Kidney glomerular epithelial cell (primary cell): ENCODE measurements at regions not wholly inside any gene's neighbourhood (a gene's known extent, or its start where the extent isn't known, plus 50 kb on each side); places are given as distances from the start of the nearest gene placed in this dataset.
"Not testable (repeated sequence)": the region's sequence is repeated elsewhere in the genome, so short reads cannot be mapped to it uniquely, and the experiment has no call there.

ENCODE experiments used
- DNase-seq: peaks from one replicate; lab custom pipeline; 2025; lab: John Stamatoyannopoulos, UW

GRCh38 chr7:84941936-84942335 is 244.9 kb downstream of the SEMA3D start:
- DNase-seq: no peak

GRCh38 chr7:84941291-84941690 is 245.6 kb downstream of the SEMA3D start:
- DNase-seq: no peak

GRCh38 chr7:84939888-84940287 is 247.0 kb downstream of the SEMA3D start:
- no peak for DNase-seq

GRCh38 chr7:84939442-84939841 is 247.4 kb downstream of the SEMA3D start:
- no peak for DNase-seq

- no peak for DNase-seq
These were observed 262.5 kb downstream of the SEMA3D start for GRCh38 chr7:84924353-84924752.

- no peak for DNase-seq
These were observed 263.5 kb downstream of the SEMA3D start for GRCh38 chr7:84923348-84923747.

- DNase-seq: no peak
These were observed 265.7 kb downstream of the SEMA3D start for GRCh38 chr7:84921154-84921553.

- not testable (repeated sequence) for DNase-seq
These were observed 269.9 kb downstream of the SEMA3D start for GRCh38 chr7:84916973-84917372.

GRCh38 chr7:84916161-84916560 is 270.7 kb downstream of the SEMA3D start:
- no peak for DNase-seq

GRCh38 chr7:84914598-84914997 is 272.3 kb downstream of the SEMA3D start:
- DNase-seq: no peak

GRCh38 chr7:84913731-84914130 is 273.1 kb downstream of the SEMA3D start:
- no peak for DNase-seq

- no peak for DNase-seq
These were observed 273.7 kb downstream of the SEMA3D start for GRCh38 chr7:84912993-84913635.

GRCh38 chr7:84912537-84912936 is 274.3 kb downstream of the SEMA3D start:
- DNase-seq: no peak

GRCh38 chr7:84912018-84912417 is 274.8 kb downstream of the SEMA3D start:
- no peak for DNase-seq

- DNase-seq: no peak
These were observed 275.8 kb downstream of the SEMA3D start for GRCh38 chr7:84911077-84911476.

- DNase-seq: not testable (repeated sequence)
These were observed 276.5 kb downstream of the SEMA3D start for GRCh38 chr7:84910322-84910721.

GRCh38 chr7:84908196-84908793 is 278.6 kb downstream of the SEMA3D start:
- DNase-seq: no peak

GRCh38 chr7:84906889-84907288 is 280.0 kb downstream of the SEMA3D start:
- DNase-seq: no peak

GRCh38 chr7:84904561-84904960 is 282.3 kb downstream of the SEMA3D start:
- no peak for DNase-seq

GRCh38 chr7:84901366-84901765 is 285.5 kb downstream of the SEMA3D start:
- DNase-seq: no peak

- DNase-seq: no peak
These were observed 286.6 kb downstream of the SEMA3D start for GRCh38 chr7:84900215-84900614.

- DNase-seq: no peak
These were observed 291.3 kb downstream of the SEMA3D start for GRCh38 chr7:84895563-84895962.

GRCh38 chr7:84883570-84883969 is 303.3 kb downstream of the SEMA3D start:
- DNase-seq: not testable (repeated sequence)
